ENCODE measurements at regions not wholly inside any gene's neighbourhood (a gene's known extent, or its start where the extent isn't known, plus 50 kb on each side); places are given as distances from the start of the nearest gene placed in this dataset.

- Histone ChIP-seq H3K4me1 (ENCODE audit: control insufficient read depth in 1 of 2, low read depth in 2 of 2) (no peaks in the 10 kb centered on the region), H3K4me3 (no peak overlapping the region), H3K36me3 (no peaks in the 10 kb centered on the region), H3K9me3 (no peaks in the 10 kb centered on the region), H3K27me3 (replicated peaks; ENCODE audit: insufficient read depth) (no peaks in the 10 kb centered on the region), H3K27ac (no peak overlapping the region)
- TF ChIP-seq CTCF (IDR thresholded peaks at IDR 0.05), result no peak
- ATAC-seq (ENCODE audit: insufficient number of reproducible peaks, low FRiP score, low read depth) (no peak), DNase-seq (ENCODE audit: low spot score) (no peak)
Measured at GRCh38 chr3:163943664-163944063, 1134.6 kb downstream of the SI start.

- DNase-seq (ENCODE audit: low spot score) (no peak), ATAC-seq (ENCODE audit: insufficient number of reproducible peaks, low FRiP score, low read depth) (no peak)
- no peaks in the 10 kb centered on the region for H3K36me3 ChIP-seq
- H3K4me1 ChIP-seq (ENCODE audit: control insufficient read depth in 1 of 2, low read depth in 2 of 2), result no peaks in the 10 kb centered on the region
- H3K27me3 ChIP-seq (replicated peaks; ENCODE audit: insufficient read depth), result no peaks in the 10 kb centered on the region
- no peak overlapping the region for H3K4me3 ChIP-seq
- no peaks in the 10 kb centered on the region for H3K9me3 ChIP-seq
- TF ChIP-seq CTCF (IDR thresholded peaks at IDR 0.05), result no peak
- no peak overlapping the region for H3K27ac ChIP-seq
Measured at GRCh38 chr3:163939926-163940325, 1138.4 kb downstream of the SI start.

GRCh38 chr3:163936543-163936942 lies 1141.8 kb downstream of the SI start:
- Histone ChIP-seq H3K27me3 (replicated peaks; ENCODE audit: insufficient read depth) (no peaks in the 10 kb centered on the region), H3K27ac (no peak overlapping the region), H3K36me3 (no peaks in the 10 kb centered on the region), H3K9me3 (no peaks in the 10 kb centered on the region), H3K4me3 (no peak overlapping the region), H3K4me1 (ENCODE audit: control insufficient read depth in 1 of 2, low read depth in 2 of 2) (no peaks in the 10 kb centered on the region)
- DNase-seq (ENCODE audit: low spot score) (no peak), ATAC-seq (ENCODE audit: insufficient number of reproducible peaks, low FRiP score, low read depth) (no peak)
- TF ChIP-seq CTCF (IDR thresholded peaks at IDR 0.05), result no peak

- no peaks in the 10 kb centered on the region for H3K27me3 ChIP-seq (replicated peaks; ENCODE audit: insufficient read depth)
- H3K36me3 ChIP-seq, result no peaks in the 10 kb centered on the region
- H3K4me1 ChIP-seq (ENCODE audit: control insufficient read depth in 1 of 2, low read depth in 2 of 2), result no peaks in the 10 kb centered on the region
- ATAC-seq (ENCODE audit: insufficient number of reproducible peaks, low FRiP score, low read depth) (no peak), DNase-seq (ENCODE audit: low spot score) (no peak)
- TF ChIP-seq CTCF (IDR thresholded peaks at IDR 0.05), result no peak
- no peak overlapping the region for H3K27ac ChIP-seq
- no peak overlapping the region for H3K4me3 ChIP-seq
- H3K9me3 ChIP-seq, result no peaks in the 10 kb centered on the region
Measured at GRCh38 chr3:163935411-163935810, 1142.9 kb downstream of the SI start.

GRCh38 chr3:163929069-163929652 lies 1149.1 kb downstream of the SI start:
- no peak for TF ChIP-seq CTCF (IDR thresholded peaks at IDR 0.05)
- DNase-seq (ENCODE audit: low spot score) (no peak), ATAC-seq (ENCODE audit: insufficient number of reproducible peaks, low FRiP score, low read depth) (no peak)
- Histone ChIP-seq H3K4me1 (ENCODE audit: control insufficient read depth in 1 of 2, low read depth in 2 of 2) (no peaks in the 10 kb centered on the region), H3K27ac (no peak overlapping the region), H3K36me3 (no peaks in the 10 kb centered on the region), H3K4me3 (no peak overlapping the region), H3K9me3 (no peaks in the 10 kb centered on the region), H3K27me3 (replicated peaks; ENCODE audit: insufficient read depth) (no peaks in the 10 kb centered on the region)

Measured in thoracic aorta (tissue), 2 donors.